NB4 (cell line): ENCODE measurements at regions not wholly inside any gene's neighbourhood (a gene's known extent, or its start where the extent isn't known, plus 50 kb on each side); places are given as distances from the start of the nearest gene placed in this dataset.

Experiments
- DNase-seq: peaks from one replicate; pipeline ENCODE4 v3.0.0; 2010; ENCODE audit warnings: low read depth
- H3K4me3 ChIP-seq: one replicate; pipeline ENCODE4 v1.5.1; 2011; ENCODE audit warnings: mild to moderate bottlenecking, low read depth, low read length, moderate library complexity
- MYC ChIP-seq: IDR thresholded peaks from 2 replicates; pipeline ENCODE4 v1.6.1; 2011; ENCODE audit warnings: low read depth, low read length
- POLR2A ChIP-seq: IDR thresholded peaks from 2 replicates; pipeline ENCODE4 v1.6.1; 2011; ENCODE audit warnings: mild to moderate bottlenecking; ENCODE audit not compliant: insufficient read length; ENCODE audit errors: extremely low read depth
- TF ChIP-seq, protein P1 (sequence below): IDR thresholded peaks from one replicate; pipeline ENCODE4 v1.5.1; 2012; ENCODE audit warnings: low read depth, low read length
- TF ChIP-seq, protein P2 (sequence below): IDR thresholded peaks from 2 replicates; pipeline ENCODE4 v1.6.1; 2011; ENCODE audit warnings: low read depth, low read length

DNA sequence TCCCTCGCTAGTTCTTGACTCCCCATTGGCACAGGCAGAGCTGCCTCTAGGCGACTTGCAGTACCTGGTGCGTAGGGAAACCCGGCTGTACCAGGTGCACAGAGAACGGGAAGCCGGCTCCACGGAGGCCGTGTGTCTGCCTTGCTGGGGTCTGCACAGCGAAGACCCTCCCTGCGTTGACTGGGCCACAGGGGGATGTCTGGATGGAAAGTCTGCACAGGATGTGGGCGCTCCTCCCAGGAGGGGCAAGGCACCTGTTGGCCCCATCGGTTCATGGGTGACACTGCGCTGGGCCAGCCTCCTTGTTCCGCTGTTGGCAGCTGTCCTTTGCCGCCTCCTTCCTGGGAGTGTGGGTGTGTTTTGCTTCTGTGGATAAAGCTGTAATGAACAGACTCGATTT is 138.3 kb downstream of the TEX29 start:
- H3K4me3 ChIP-seq: no peak overlapping the region
- DNase-seq: no peak
- TF ChIP-seq, protein P1, sequence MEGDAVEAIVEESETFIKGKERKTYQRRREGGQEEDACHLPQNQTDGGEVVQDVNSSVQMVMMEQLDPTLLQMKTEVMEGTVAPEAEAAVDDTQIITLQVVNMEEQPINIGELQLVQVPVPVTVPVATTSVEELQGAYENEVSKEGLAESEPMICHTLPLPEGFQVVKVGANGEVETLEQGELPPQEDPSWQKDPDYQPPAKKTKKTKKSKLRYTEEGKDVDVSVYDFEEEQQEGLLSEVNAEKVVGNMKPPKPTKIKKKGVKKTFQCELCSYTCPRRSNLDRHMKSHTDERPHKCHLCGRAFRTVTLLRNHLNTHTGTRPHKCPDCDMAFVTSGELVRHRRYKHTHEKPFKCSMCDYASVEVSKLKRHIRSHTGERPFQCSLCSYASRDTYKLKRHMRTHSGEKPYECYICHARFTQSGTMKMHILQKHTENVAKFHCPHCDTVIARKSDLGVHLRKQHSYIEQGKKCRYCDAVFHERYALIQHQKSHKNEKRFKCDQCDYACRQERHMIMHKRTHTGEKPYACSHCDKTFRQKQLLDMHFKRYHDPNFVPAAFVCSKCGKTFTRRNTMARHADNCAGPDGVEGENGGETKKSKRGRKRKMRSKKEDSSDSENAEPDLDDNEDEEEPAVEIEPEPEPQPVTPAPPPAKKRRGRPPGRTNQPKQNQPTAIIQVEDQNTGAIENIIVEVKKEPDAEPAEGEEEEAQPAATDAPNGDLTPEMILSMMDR: no peak
- TF ChIP-seq POLR2A (no peak), MYC (no peak)
- TF ChIP-seq, protein P2, sequence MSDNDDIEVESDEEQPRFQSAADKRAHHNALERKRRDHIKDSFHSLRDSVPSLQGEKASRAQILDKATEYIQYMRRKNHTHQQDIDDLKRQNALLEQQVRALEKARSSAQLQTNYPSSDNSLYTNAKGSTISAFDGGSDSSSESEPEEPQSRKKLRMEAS: no peak

DNA sequence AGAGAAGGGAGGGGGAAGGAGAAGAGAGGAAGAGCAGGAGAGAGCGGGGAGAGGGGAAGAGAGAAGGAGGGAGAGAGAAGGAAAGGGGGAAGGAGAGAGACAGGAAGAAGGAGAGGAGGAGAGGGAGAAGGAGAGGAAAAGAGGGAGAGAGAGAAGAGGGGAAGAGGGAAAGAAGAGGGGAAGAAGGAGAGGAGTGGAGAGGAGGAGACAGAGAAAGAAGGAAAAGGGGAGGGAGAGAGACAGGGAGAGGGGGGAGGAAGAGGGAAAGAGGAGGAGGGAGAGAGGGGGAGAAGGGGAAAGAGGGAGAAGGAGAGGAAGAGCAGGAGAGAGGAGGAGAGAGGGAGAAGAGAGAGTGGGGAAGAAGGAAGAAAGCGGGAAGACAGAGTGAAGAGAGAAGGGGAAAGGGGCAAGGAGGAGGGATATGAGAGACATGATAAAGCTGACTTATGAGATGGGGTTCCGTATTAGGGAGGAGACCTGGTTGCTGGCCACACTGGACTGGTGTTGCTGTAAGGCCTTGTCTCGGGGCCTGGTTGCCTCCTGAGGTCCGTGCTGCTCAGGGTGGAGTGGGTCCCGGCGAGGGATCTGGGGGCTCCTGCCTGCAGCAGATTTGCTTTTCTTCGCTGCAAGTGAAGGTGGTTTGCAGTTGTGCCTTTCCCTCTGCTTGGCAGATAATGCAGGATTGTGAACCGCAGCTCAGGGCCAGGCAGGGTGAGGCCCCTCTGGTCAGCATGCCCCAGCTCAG is 139.5 kb downstream of the TEX29 start:
- H3K4me3 ChIP-seq: no peak overlapping the region
- DNase-seq: no peak
- TF ChIP-seq, protein P1: no peak
- TF ChIP-seq, protein P2: no peak
- TF ChIP-seq POLR2A: no peak
- no peak for TF ChIP-seq MYC

DNA sequence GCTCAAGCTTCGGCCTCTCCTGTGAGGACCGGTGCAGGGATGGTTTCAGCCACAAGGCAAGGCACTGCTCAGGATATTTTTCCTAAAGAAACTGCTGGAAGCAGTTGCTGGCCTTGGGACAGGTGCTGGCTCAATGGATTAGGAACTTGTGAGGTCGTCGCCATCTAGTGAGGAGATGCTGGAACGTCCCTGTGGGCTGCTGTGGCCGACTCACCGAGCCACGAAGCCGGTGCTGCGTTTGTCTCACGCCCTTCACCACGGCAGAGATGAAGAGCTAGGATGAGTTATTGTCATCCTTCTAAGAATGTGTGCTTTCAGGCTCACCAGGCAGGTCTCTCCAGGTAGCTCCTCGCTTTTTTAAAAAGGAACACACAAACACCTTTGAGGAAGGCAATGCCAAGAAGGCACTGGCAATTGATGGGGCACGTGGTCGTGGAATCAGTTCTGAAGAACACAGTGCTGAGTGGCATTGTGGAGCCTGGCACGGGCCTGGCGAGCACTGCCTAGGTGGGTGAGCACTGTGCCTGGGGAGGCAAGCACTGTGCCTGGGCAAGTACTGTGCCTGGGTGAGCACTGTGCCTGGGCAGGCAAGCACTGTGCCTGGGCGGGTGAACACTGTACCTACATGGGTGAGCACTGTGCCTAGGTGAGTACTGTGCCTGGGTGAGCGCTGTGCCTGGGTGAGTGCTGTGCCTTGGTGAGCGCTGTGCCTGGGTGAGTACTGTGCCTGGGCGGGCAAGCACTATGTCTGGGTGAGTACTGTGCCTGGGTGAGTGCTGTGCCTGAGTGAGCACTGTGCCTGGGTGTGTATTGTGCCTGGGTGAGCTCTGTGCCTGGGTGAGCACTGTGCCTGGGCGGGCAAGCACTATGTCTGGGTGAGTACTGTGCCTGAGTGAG is 140.4 kb downstream of the TEX29 start:
- no peak for TF ChIP-seq POLR2A
- TF ChIP-seq, protein P1: peak; percentile 29
- DNase-seq: peak; percentile 43
- no peak overlapping the region for H3K4me3 ChIP-seq

DNA sequence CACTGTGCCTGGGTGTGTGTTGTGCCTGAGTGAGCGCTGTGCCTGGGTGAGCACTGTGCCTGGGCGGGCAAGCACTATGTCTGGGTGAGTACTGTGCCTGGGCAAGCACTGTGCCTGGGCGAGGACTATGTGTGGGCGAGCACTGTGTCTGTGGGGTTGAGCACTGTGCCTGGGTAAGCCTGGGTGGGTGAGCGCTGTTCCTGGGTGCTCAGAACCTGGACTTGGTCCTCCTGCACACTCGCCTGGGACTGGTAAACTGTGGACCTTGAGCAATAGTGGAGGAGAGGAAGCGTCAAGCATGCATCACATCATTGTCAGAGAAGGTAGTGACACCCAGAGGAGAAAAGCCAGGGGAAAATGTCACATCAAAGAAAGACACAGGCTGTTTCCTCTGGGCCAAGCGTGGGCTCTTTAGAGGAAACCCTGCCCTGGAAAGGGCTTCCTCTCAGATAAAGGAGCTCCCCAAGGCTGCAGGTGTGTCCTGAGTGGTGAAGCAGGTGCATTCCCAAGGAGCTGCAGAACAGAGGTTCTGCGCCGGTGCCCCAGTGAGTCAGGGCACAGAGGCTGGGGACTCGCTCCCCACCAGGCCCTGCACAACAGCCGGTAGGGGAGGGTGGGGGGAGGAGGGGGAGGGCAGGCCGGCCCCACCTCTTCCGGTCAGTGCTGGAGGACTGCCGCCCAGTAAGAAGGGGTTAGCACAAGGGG is 141.2 kb downstream of the TEX29 start:
- DNase-seq: peak; percentile 16
- TF ChIP-seq POLR2A: no peak
- TF ChIP-seq, protein P2: no peak
- TF ChIP-seq, protein P1: no peak
- no peak for TF ChIP-seq MYC
- no peak overlapping the region for H3K4me3 ChIP-seq

DNA sequence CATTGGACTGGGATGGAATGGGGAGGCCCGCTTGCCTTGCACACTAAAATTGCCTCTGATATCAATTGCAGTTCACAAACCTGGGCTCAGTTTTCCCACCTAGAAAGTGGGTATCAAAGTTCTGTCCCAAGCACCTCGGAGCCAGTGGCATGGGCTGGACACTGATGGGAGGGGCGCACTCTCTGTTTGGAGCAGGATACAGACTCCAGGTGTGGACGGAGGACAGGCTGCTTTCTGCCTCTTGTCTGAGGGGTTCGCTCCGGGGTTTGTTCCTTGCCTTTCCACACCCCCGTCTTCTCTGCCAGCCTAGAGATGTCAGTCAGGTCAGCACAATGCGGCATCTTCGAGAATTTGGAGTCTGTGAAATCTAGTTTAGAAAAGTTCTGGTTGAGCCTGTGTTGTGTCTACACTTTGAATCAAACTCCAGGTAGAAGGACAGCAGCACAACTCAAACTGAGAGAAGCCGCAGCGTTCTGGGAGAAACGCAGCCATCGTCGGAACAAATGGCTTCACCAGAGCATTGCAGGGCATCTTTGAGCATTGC is 141.9 kb downstream of the TEX29 start:
- H3K4me3 ChIP-seq: no peak overlapping the region
- DNase-seq: no peak
- TF ChIP-seq MYC: no peak
- no peak for TF ChIP-seq POLR2A
- TF ChIP-seq, protein P1: no peak
- TF ChIP-seq, protein P2: no peak
